ENCODE measurements at regions not wholly inside any gene's neighbourhood (a gene's known extent, or its start where the extent isn't known, plus 50 kb on each side); places are given as distances from the start of the nearest gene placed in this dataset.

GRCh38 chr7:68393051-68393450, 1205.2 kb upstream of the AUTS2 start:
- TF ChIP-seq, protein P1, sequence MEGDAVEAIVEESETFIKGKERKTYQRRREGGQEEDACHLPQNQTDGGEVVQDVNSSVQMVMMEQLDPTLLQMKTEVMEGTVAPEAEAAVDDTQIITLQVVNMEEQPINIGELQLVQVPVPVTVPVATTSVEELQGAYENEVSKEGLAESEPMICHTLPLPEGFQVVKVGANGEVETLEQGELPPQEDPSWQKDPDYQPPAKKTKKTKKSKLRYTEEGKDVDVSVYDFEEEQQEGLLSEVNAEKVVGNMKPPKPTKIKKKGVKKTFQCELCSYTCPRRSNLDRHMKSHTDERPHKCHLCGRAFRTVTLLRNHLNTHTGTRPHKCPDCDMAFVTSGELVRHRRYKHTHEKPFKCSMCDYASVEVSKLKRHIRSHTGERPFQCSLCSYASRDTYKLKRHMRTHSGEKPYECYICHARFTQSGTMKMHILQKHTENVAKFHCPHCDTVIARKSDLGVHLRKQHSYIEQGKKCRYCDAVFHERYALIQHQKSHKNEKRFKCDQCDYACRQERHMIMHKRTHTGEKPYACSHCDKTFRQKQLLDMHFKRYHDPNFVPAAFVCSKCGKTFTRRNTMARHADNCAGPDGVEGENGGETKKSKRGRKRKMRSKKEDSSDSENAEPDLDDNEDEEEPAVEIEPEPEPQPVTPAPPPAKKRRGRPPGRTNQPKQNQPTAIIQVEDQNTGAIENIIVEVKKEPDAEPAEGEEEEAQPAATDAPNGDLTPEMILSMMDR (IDR thresholded peaks at IDR 0.05; ENCODE audit: insufficient read depth, low read depth, low read length) = no peak
- no peak for TF ChIP-seq EZH2 (IDR thresholded peaks at IDR 0.05; ENCODE audit: insufficient read depth, low read length)

All from astrocyte (in vitro differentiated cells and primary cell).